ENCODE measurements at regions not wholly inside any gene's neighbourhood (a gene's known extent, or its start where the extent isn't known, plus 50 kb on each side); places are given as distances from the start of the nearest gene placed in this dataset.

GRCh38 chr1:116819081-116819480, 64.9 kb downstream of the CD2 start:
- DNase-seq (ENCODE audit: low spot score) = no peak

DNA sequence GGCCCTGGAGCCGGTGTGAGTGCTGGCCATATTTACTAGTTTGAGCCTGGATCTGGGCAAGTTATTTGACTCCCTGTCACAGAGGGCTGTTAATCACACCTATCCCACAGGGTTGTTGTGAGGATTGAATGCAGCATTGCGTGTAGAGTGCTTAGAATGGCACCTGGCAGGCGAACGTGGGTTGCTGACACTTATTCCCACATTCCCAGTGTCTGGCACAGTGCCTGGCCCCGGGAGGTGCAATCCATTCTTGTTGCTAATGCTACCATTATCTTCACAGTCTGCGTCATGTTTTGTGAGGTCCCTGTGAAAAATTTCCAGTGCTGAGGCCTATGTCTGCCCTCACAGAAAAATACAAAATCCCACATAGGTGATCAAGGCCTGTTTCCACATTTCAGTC, 66.1 kb downstream of the CD2 start:
- DNase-seq (ENCODE audit: low spot score) = no peak

GRCh38 chr1:116821763-116822162, 67.5 kb downstream of the CD2 start:
- DNase-seq (ENCODE audit: low spot score) = no peak

- DNase-seq (ENCODE audit: low spot score) = no peak
Observed at GRCh38 chr1:116824631-116825206, 70.5 kb downstream of the CD2 start.

DNA sequence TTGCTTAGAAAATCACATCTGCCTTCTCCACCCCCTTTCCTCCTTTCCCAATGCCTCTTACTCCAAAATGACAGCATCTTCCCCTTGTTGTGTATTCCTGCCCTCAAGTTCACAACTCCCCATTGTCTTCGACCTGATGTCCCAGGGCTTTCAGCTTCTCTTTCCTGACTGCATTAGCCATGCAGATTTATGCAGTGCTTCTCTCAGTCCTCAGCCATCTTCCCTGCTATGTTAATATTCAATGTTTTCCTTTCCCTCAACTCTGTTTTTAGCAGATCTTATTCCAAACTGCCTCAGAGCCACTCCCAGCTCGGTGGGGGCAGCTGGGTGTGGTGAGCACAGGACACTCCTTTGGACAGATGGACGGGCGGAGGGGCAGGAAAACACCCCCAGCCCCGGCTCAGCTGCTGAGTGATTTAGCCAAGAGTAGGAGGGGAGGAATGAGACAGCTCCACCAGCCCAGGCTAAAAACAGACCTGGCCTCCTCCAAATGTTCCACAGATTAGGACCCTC, 71.0 kb downstream of the CD2 start:
- DNase-seq (ENCODE audit: low spot score) = no peak

GRCh38 chr1:116825720-116826438, 71.6 kb downstream of the CD2 start:
- DNase-seq (ENCODE audit: low spot score) = no peak

GRCh38 chr1:116826818-116827606, 72.8 kb downstream of the CD2 start:
- no peak for DNase-seq (ENCODE audit: low spot score)

DNA sequence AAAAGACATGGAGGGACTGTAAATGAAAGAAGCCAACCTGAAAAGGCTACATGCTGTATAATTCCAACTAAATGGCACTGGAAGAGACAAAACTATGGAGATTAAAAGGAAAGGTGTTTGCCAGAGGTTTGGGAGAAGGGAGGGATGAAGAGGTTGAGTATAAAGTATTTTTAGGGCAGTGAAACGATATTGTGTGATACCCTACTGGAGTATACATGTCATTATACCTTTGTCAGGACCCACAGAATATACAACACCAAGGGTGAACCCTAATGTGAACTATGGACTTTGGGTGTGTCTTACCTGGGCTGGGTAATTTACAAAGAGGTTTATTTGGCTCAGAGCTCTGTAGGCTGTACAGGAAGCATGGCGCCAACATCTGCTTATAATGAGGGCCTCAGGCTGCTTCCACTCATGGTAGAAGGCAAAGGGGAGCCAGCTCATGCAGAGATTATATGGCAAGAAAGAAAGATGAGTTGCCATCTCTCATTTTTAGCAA, 73.4 kb downstream of the CD2 start:
- DNase-seq (ENCODE audit: low spot score) = no peak

DNA sequence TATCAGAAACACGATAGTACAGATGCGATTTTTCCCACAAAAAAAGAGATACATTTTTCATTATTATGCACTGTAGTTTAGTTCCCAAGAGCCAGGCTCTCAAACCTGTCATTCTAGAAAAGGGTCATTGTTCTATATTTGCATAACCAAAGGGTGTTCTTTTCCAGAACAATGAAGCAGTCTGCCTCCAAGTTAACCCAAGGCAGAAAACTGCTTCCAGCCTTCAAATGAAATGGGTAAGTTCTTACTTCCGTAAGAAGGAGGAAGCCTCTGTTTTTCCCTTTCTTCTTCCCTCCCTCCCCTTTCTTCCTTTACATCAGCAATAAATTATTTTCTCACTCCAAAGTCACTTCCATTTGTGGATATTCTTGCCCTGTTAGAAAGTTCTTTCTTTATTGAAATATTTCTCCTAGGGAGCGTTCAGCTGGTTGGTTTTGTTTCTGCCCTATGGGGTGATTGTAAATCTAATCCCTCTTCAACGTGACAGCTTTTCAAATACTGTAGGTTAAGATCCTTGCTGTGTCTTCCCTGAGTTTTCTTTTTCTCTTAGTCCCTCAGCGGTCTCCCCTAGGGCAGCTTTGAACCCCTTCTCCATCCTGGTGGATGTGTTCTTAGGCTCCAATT, 77.3 kb upstream of the PTGFRN start:
- no peak for DNase-seq (ENCODE audit: low spot score)

- no peak for DNase-seq (ENCODE audit: low spot score)
Observed at GRCh38 chr1:116832932-116833578, 76.7 kb upstream of the PTGFRN start.

DNA sequence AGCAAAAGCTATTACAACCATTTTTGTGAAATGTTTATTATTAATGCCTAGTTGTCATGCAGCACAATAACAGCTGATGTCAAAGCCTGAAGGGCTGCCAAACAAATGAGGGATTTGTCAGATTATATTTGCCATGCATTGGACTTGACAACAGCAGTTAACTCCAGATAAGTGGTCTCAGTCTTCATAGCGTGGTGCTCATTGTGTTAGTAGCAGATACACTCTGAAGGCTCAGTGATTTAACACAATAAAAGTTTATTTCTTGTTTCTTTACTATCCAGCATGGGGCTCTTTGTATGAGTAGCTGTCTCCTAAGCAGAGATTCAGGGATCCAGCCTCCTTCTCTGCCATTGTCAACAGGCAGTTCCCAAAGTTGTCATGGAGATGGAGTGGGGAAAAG, 76.0 kb upstream of the PTGFRN start:
- DNase-seq (ENCODE audit: low spot score) = no peak

DNA sequence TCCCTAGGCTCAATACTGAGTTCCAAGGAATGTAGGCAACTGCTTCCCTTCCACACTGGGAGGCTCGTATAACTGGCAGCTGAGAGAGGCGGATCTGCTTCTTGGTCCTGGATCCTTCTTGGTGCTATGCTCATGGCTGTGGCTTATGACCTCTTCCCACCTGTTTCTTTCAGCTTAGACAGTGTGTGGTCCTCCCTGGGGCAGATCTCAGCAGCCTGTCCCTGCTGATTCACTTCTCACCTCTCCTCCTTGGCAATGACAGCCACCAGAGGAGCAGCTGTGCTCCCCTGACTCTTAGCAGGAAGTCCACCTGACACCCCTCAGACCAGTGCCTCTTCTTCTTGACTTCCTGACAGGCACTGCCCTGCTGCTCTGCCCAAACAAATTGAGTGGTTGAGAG, 75.1 kb upstream of the PTGFRN start:
- no peak for DNase-seq (ENCODE audit: low spot score)

DNA sequence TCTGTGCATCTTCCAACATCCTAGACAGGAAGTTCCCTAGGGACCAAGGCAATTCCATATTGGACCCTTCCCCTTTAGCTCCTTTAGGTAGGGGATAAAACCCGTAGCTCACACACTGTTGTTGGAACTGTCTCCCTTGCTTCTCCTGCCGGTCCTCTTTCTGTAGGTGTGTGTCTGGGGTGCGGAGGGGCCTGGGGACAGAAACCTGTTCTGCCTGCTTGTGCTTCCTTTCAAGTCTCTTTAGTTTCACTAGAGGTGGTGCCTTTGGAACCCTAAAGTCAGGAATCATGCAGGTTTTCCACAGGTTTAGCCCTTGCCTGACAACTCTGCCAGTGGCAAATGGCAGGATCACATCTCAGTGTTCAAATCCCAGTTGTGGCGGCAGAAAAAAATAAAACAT, 74.6 kb upstream of the PTGFRN start:
- DNase-seq (ENCODE audit: low spot score) = no peak

DNA sequence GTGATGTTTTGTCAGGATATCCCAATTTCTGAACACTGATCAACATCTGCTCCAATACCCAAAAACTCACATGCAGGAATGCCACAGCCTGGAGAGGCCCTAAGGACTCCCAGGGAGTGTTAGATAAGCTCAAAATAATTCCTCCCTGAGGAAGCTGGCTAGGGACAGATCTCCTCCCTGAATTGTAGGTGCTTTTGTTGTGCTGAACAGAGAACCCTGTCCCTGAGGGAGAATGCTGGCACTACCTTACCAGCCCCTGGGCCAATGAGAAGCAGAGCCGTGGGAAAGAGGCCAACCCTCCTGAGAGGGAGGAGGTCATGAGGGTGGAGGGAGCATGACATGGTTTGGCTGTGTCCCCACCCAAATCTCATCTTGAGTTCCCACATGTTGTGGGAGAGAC, 73.6 kb upstream of the PTGFRN start:
- no peak for DNase-seq (ENCODE audit: low spot score)

DNA sequence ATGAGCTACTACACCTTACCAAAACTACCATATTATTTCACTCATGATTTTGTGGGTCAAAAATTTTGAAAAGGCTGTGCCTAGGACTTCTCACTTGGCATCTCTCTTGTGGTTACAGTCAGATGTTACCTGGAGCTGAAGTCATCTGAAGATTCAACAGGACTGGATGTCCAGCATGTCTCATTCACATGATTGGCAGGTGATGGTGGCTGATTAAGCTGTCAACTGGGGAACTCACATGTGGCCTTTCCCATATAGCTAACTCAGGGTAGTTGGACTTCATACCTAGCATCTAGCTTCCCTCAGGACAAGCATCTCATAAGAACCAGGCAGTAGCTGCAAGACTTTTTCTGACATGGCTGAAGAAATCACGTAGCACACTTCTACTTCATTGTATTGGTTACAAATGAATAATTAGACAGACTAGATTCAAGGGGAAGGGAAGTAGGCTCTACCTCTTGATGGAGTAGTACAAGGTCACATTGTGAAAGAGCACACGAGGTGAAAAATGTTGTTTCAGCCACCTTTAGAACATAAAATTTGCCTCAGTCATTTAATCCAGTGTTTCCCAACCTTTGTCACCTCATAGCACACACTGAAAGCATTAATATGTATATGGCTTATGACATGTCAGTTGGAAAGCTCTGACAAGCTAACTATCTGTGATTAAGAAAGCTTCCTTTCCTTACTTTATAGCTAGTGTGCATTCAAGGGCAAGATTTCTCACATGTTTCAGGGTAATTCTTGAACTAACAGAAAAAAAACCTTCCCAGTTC, 68.0 kb upstream of the PTGFRN start:
- no peak for DNase-seq (ENCODE audit: low spot score)

DNA sequence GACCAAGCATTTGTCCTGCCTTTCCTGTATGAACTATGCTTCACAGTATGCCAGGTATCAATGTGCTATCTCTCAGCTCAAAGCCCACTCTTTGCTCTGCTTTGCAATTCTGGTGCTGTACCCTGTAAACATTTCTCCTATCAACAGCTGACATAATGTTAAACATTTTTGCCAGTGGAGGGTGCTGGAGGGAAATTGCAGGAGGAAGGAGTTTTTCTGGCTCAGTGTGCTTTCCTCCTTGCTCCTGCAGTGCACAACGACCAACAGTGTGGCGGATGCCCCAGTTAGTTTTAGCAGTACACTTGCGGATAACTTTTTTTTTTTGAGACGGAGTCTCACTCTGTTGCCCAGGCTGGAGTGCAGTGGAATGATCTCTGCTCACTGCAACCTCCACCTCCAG, 67.1 kb upstream of the PTGFRN start:
- DNase-seq (ENCODE audit: low spot score) = peak; percentile 35

DNA sequence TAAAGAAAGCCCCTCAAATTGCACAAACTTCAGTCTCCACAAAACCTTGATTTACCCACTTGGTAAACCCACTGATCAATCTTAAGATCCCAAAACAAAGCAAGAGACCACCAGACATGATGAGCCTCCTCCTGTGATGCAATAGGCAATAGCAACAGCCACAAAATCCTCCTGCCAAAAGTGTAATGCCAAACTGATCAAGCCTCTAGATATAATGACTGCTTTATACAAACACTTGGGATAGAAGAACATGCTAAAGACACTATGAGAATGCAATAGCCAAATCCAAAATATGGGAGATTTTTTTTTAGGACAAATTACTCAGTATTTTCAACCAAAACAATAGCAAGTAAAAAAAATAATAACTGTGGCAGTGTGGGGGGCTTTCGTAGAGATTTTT, 64.9 kb upstream of the PTGFRN start:
- DNase-seq (ENCODE audit: low spot score) = no peak

DNA sequence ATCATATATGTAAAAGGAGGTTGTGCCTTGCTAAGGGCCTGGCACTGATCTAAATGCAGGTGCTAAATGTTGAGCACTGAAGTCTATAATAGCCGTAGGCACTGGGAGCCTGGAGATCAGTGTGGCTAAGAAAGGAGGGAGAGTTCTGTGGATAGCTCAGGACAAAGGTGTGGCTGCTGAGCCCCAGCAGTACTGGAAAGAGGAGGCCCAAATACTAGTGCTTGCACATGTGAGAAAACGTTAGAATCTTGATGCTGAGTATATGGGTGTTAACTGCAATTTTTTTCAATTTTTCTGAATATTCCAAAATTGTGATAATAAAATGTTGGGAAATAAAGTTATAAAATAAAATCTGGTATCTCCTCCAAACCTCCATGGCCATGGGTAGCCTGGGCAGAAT, 62.5 kb upstream of the PTGFRN start:
- no peak for DNase-seq (ENCODE audit: low spot score)

DNA sequence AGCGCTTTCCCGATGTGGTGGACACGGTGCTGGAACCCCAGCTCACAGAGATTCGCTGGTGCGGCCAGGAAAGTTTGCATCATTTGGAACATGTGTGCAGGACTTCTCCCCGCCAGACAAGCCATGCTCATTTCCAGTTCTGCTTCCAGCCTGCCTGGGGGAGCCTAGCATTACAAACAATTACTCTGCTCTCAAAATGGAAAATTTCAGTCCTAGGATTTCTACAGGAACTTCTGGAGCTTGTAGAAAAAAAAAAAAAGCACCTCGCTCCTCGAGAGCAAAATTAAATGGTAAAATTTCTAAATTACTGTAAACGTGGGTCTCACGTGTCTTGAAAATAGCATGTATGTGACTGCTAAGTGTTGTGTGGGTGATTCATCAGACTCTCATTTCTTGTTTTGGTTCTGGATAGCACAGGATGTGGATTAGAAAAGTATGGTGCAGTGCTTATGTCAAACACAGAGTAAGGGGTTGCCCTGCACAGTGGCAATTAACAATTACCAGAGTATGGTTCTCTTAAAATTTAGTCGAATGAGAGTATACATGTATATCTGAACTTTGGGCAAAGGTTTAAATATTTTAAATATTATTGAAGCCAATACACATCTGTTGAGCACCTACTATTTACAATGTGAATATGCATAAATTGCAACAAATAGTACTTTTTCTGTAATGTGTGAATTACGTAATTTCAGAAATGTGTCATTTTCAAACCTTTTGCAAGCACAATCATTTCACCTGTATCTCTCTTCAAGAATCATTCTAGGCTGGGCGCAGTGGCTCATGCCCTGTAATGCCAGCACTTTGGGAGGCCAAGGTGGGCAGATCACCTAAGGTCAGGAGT, 61.8 kb upstream of the PTGFRN start:
- DNase-seq (ENCODE audit: low spot score) = no peak

DNA sequence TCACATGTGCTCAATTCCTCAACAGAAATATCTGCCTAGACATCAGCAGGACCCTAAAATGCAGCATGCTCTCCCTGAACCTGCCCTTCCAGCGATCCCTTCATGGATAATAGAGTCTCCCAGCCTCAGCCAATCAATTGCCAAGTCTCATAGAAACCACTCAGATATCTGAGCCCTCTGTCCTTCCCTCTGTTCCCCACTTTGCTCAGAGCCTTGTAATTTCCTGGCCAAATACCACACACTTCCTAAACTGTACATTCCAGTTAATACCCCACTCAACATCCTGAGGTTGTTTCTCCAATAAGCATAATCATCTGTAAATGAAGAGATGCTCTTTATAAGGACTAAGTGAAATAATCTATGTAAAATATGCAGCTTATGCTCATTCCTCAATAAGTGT, 59.3 kb upstream of the PTGFRN start:
- no peak for DNase-seq (ENCODE audit: low spot score)
